ENCODE measurements at regions not wholly inside any gene's neighbourhood (a gene's known extent, or its start where the extent isn't known, plus 50 kb on each side); places are given as distances from the start of the nearest gene placed in this dataset.

- peaks cover 0 to 20% of the 10 kb centered on the region in 2 donors for H3K4me1 ChIP-seq
- H3K27me3 ChIP-seq: no peaks in the 10 kb centered on the region
- H3K27ac ChIP-seq: peak overlapping the region; percentile 66 to 91
- no peak for TF ChIP-seq CTCF (IDR thresholded peaks at IDR 0.05)
- no peak for DNase-seq (ENCODE audit: low spot score)
- no peaks in the 10 kb centered on the region for H3K9me3 ChIP-seq
- no peaks in the 10 kb centered on the region for H3K36me3 ChIP-seq
- peak overlapping the region; percentile 36 to 49 for H3K4me3 ChIP-seq
These were observed 67.0 kb upstream of the SLC25A26 start for GRCh38 chr3:66153481-66154443.

- H3K4me3 ChIP-seq: no peak overlapping the region
- no peak for TF ChIP-seq CTCF (IDR thresholded peaks at IDR 0.05)
- H3K4me1 ChIP-seq: peaks cover 0 to 20% of the 10 kb centered on the region in 2 donors
- H3K9me3 ChIP-seq: no peaks in the 10 kb centered on the region
- no peak for DNase-seq (ENCODE audit: low spot score)
- H3K27me3 ChIP-seq: no peaks in the 10 kb centered on the region
- H3K36me3 ChIP-seq: no peaks in the 10 kb centered on the region
- H3K27ac ChIP-seq: peak overlapping the region in 1 of 2 donors; percentile 21
These were observed 68.5 kb upstream of the SLC25A26 start for GRCh38 chr3:66152336-66152735.

GRCh38 chr3:66150977-66151376 lies 69.8 kb upstream of the SLC25A26 start:
- Histone ChIP-seq H3K4me1 (peaks cover 0 to 20% of the 10 kb centered on the region in 2 donors), H3K4me3 (no peak overlapping the region), H3K9me3 (no peaks in the 10 kb centered on the region), H3K36me3 (no peaks in the 10 kb centered on the region), H3K27me3 (no peaks in the 10 kb centered on the region), H3K27ac (no peak overlapping the region)
- TF ChIP-seq CTCF (IDR thresholded peaks at IDR 0.05): no peak
- no peak for DNase-seq (ENCODE audit: low spot score)

GRCh38 chr3:66149269-66149668 lies 71.5 kb upstream of the SLC25A26 start:
- no peak overlapping the region for H3K27ac ChIP-seq
- H3K27me3 ChIP-seq: no peaks in the 10 kb centered on the region
- no peak for DNase-seq (ENCODE audit: low spot score)
- H3K4me1 ChIP-seq: peaks cover 0 to 13% of the 10 kb centered on the region in 2 donors
- no peak overlapping the region for H3K4me3 ChIP-seq
- TF ChIP-seq CTCF (IDR thresholded peaks at IDR 0.05): no peak
- H3K9me3 ChIP-seq: no peaks in the 10 kb centered on the region
- no peaks in the 10 kb centered on the region for H3K36me3 ChIP-seq

- Histone ChIP-seq H3K9me3 (no peaks in the 10 kb centered on the region), H3K36me3 (no peaks in the 10 kb centered on the region), H3K4me1 (no peaks in the 10 kb centered on the region), H3K4me3 (no peak overlapping the region), H3K27me3 (no peaks in the 10 kb centered on the region), H3K27ac (no peak overlapping the region)
- no peak for DNase-seq (ENCODE audit: low spot score)
- TF ChIP-seq CTCF (IDR thresholded peaks at IDR 0.05): no peak
These were observed 75.4 kb upstream of the SLC25A26 start for GRCh38 chr3:66145408-66145733.

Measured in right atrium auricular region (tissue), 2 donors.